ENCODE measurements at regions not wholly inside any gene's neighbourhood (a gene's known extent, or its start where the extent isn't known, plus 50 kb on each side); places are given as distances from the start of the nearest gene placed in this dataset.

- Histone ChIP-seq H3K4me2 (ENCODE audit: low read depth, low read length) (no peak overlapping the region), H3K9me1 (ENCODE audit: insufficient read depth, low read length) (peaks cover 15% of the 10 kb centered on the region), H3K23ac (ENCODE audit: low read depth, low read length) (no peak overlapping the region), H3K27me3 (ENCODE audit: control insufficient read depth, insufficient read depth, low read length) (peaks cover 4% of the 10 kb centered on the region; the same call in 1 of the 2 replicates), H3K27ac (ENCODE audit: insufficient read depth, low read length) (no peak overlapping the region), H4K8ac (ENCODE audit: low read depth in 2 of 2, low read length in 2 of 2) (no peak overlapping the region), H3K4ac (ENCODE audit: low read depth, low read length) (no peak overlapping the region), H3K4me3 (ENCODE audit: insufficient read depth, low read depth, low read length) (no peak overlapping the region), H2BK15ac (ENCODE audit: low read depth, low read length) (no peak overlapping the region), H4K5ac (ENCODE audit: low read depth, low read length) (no peak overlapping the region), H4K91ac (ENCODE audit: insufficient read depth, low read depth, low read length) (no peak overlapping the region), H2BK20ac (ENCODE audit: low read depth, low read length) (no peak overlapping the region), H3K9ac (ENCODE audit: low read depth, low read length) (no peak overlapping the region), H2AK9ac (replicated peaks; ENCODE audit: low read depth, low read length, poor library complexity) (no peak overlapping the region), H3K36me3 (ENCODE audit: control insufficient read depth, insufficient read depth, low read length) (no peaks in the 10 kb centered on the region), H3K9me3 (ENCODE audit: control insufficient read depth, insufficient read depth, low read length) (no peaks in the 10 kb centered on the region), H4K20me1 (ENCODE audit: insufficient read depth, low read length) (no peaks in the 10 kb centered on the region), H3K14ac (replicated peaks; ENCODE audit: low read depth, low read length) (no peak overlapping the region), H2AFZ (replicated peaks; ENCODE audit: low read length, poor library complexity) (no peak overlapping the region), H3K56ac (ENCODE audit: extremely low read depth, insufficient read depth, low read length) (no peak overlapping the region), H3K79me1 (ENCODE audit: low read depth in 1 of 2, low read length in 2 of 2) (no peaks in the 10 kb centered on the region; a peak in 1 of 4 replicates), H2AK5ac (ENCODE audit: low read depth, low read length) (no peak overlapping the region), H2BK5ac (ENCODE audit: low read depth, low read length, poor library complexity, severe bottlenecking) (no peak overlapping the region), H3K4me1 (ENCODE audit: control insufficient read depth, insufficient read depth, low read length) (peaks cover 11% of the 10 kb centered on the region), H3K18ac (ENCODE audit: low read depth, low read length) (no peak overlapping the region), H2BK120ac (ENCODE audit: low read depth, low read length) (no peak overlapping the region)
- CTCF ChIA-PET, result interaction anchor here (0.6 kb wide), 1 partner anchor 90 kb away, joined by 3 read pairs; no protein-coding TSS in a partner anchor
- ATAC-seq (ENCODE audit: low read depth) (no peak), DNase-seq (no peak)
- in situ Hi-C loops (cut with MboI; ENCODE audit: low sequenced_read_pairs) (no loop called here), intact Hi-C loops (cut with micrococcal nuclease) (no loop called here), dilution Hi-C loops (cut with HindIII; ENCODE audit: low sequenced_read_pairs, unreplicated experiment) (no loop called here)
- no CpG with 5 or more reads among the region's 5 CpGs for WGBS, 2 experiments (ENCODE audit: extremely low coverage in 2 of 2, insufficient read length in 1 of 2)
- POLR2A ChIA-PET (ENCODE audit: unreplicated experiment), result no interaction called here
- BruUV-seq (replicated peaks), result no TSS peak
- TF ChIP-seq, protein P1, sequence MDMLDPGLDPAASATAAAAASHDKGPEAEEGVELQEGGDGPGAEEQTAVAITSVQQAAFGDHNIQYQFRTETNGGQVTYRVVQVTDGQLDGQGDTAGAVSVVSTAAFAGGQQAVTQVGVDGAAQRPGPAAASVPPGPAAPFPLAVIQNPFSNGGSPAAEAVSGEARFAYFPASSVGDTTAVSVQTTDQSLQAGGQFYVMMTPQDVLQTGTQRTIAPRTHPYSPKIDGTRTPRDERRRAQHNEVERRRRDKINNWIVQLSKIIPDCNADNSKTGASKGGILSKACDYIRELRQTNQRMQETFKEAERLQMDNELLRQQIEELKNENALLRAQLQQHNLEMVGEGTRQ (IDR thresholded peaks at IDR 0.05; ENCODE audit: low read depth, low read length), result no peak
- TF ChIP-seq MAZ (IDR thresholded peaks at IDR 0.05; ENCODE audit: borderline replicate concordance, low read depth, low read length) (no peak), ELK1 (IDR thresholded peaks at IDR 0.05; ENCODE audit: borderline replicate concordance, low read depth, low read length) (no peak), POLR2A (IDR thresholded peaks at IDR 0.05; ENCODE audit: low read depth, low read length) (no peak), SMC3 (IDR thresholded peaks at IDR 0.05; ENCODE audit: low read depth, low read length) (no peak), BHLHE40 (IDR thresholded peaks at IDR 0.05; ENCODE audit: low read depth, low read length) (no peak), RFX5 (IDR thresholded peaks at IDR 0.05; ENCODE audit: low read depth, low read length) (no peak), FOS (IDR thresholded peaks at IDR 0.05; ENCODE audit: low read depth, low read length) (no peak), NFE2L2 (IDR thresholded peaks at IDR 0.05; ENCODE audit: low read depth, low read length) (no peak), RCOR1 (IDR thresholded peaks at IDR 0.05; ENCODE audit: insufficient replicate concordance, low read length) (no peak), MAFK (IDR thresholded peaks at IDR 0.05; ENCODE audit: low read depth, low read length) (no peak), CEBPB (IDR thresholded peaks at IDR 0.05; ENCODE audit: low read depth, low read length) (no peak), RAD21 (IDR thresholded peaks at IDR 0.05; ENCODE audit: low read length) (no peak), CHD1 (IDR thresholded peaks at IDR 0.05; ENCODE audit: low read depth, low read length) (no peak)
These were observed 129.3 kb upstream of the FAM20C start for GRCh38 chr7:63117-63480.

Measured in IMR-90 (cell line).